ENCODE measurements at regions not wholly inside any gene's neighbourhood (a gene's known extent, or its start where the extent isn't known, plus 50 kb on each side); places are given as distances from the start of the nearest gene placed in this dataset.
"Not testable (repeated sequence)": the region's sequence is repeated elsewhere in the genome, so short reads cannot be mapped to it uniquely, and the experiment has no call there.

DNA sequence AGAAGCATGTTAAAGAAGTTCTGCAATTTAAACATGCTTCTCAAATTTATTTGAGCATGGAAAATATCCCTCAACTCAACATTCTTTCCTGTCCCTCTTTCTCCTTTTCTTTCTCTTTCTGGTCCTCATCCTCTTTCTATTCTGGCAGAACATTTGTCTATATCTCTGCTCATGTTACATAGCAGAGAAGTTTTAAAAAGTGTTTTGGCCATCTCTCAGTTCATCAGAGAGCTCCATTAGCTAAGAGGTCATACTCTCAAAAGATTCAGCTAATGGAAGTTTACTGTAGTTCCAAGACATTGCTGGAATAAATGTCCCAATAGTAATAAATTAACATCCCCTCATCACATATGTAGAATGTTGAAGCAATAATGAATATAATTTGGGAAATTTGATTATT is 53.5 kb downstream of the XCL2 start:
- DNase-seq (ENCODE audit: low spot score): no peak

DNA sequence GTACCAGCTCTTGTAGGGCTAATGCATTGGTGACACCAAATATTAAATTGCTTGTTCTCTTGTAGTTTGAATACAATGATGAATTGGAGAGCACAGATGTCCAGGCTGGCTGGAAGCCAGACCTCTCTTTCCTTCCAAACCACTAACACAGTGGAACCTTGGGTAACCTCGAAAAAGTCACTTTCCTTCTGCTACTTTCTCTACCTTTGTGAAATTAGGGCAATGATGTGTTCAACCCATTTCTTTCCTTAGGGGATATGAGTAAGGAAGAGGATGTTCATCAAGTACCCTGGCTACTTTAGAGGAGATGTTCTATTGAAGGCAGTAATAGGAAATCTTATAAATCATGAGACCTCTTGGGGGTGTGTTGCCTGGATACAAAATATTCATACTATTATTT is 55.7 kb downstream of the XCL2 start:
- no peak for DNase-seq (ENCODE audit: low spot score)

DNA sequence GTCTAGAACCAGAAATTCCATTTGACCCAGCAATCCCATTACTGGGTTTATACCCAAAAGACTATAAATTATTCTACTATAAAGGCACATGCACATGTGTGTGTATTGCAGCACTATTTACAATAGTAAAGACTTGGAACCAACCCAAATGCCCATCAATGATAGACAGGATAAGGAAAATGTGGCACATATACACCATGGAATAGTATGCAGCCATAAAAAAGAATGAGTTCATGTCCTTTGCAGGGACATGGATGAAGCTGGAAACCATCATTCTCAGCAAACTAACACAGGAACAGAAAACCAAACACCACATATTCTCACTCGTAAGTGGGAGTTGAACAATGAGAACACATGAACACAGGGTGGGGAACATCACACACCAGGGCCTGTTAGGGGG is 57.0 kb downstream of the XCL2 start:
- DNase-seq (ENCODE audit: low spot score): not testable (repeated sequence)

DNA sequence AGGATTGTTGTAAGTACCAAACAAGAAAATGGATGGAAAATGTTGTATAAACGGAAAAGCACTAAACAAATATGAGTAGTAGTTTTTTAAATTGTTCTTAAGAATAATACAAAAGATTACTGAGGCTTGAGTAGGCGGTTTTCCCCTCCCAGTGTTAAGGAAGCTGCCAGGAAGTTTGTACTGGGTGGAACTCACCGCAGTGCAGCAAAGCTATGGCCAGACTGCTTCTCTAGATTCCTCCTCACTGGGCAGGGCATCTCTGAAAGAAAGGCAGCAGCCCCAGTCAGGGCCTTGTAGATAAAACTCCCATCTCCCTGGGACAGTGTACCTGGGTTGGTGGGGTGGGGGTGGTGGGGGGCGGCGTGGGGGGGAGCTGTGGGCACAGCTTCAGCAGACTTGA is 58.7 kb downstream of the XCL2 start:
- no peak for DNase-seq (ENCODE audit: low spot score)

DNA sequence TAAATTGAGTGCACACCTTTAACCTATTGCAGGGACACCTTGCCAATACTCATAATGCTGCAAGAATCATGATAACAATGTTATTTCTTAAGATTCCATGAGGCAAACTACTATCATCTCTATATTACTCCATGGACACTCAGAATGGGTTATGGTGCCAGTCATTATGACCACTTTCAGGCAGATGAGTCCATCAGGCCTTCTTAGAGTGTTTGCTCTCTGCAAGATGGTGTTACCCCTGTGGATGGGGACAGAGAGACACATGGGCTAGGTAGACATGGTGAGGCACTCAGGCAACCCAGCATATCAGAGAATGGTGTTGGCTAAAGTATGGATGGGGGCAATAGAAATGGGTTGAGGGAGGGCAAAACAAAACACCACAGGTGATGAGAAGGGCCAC is 59.7 kb downstream of the XCL2 start:
- DNase-seq (ENCODE audit: low spot score): no peak

DNA sequence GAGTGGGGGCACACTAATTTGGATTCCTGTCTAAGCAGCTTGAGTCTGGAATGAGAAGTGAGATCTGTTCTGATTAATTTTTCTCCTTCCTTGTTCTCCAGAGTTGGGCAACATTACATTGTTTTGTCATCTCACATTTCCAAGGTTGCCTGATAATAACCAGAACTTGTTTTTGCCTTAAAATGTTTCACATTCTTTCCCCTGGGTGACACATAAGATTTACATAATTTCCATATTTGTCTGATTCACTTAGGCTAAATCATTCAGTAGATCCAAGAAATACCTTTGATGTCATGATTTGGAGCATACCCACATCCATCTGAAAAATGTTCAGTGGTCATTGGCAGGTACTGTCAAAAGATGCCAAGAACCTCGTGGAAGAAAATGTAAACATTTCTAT is 60.3 kb downstream of the XCL2 start:
- no peak for DNase-seq (ENCODE audit: low spot score)

DNA sequence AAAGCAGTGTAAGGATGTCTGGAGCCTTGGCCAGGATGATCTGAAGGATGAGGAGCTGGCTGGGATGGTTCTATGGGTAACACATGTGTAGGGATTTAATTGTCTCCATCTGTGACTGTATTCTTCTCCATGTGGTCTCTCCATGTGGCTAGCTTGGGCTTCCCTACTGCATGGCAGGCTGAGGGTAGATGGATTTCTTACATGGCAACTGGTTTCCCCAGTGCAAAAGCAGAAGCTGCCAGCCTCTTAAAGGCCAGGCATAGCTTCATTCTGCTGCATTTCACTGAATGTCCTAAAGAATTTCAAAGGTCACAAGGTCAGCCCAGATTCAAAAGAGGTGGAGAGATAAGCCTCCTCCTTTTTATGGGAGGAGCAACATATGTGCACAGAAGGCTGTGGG is 61.7 kb downstream of the XCL2 start:
- DNase-seq (ENCODE audit: low spot score): no peak

DNA sequence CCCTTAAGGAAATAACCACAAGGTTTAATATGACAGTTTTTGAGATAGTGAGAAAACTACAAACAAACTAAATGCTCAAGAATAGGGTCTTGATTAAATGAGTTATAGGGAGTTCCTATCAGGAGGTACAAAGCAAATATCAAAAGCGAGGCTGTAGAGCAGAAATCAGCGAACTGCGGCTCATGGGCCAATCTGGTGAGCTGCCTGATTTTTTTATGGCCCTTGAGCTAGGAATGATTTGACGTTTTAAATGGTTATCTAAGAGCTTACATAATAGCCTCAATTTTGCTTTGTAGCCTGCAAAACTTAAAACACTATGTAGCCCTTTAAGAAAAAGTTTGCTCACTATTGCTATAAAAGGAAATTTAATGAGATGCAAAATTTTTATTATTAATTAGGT is 62.2 kb downstream of the XCL2 start:
- no peak for DNase-seq (ENCODE audit: low spot score)

DNA sequence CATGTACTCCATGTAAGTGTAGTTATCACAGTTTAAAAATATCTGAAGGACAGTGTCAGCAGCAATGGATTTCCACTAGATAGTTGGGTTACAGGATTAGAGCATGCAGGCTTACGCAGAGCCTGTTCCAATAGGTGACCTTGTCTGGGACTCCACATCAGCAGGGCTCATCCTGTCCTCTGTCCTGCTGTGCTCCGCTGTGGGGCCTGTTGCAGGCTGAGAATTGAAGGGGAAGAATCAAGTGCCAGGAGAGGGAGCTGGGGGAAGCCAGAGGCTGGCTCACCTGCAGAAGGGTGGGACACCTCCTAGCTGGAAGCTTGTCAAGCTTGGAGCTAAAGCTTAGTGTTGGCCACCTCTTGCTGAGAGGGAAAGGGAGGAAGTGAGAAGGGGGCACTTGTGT is 62.8 kb downstream of the XCL2 start:
- no peak for DNase-seq (ENCODE audit: low spot score)

DNA sequence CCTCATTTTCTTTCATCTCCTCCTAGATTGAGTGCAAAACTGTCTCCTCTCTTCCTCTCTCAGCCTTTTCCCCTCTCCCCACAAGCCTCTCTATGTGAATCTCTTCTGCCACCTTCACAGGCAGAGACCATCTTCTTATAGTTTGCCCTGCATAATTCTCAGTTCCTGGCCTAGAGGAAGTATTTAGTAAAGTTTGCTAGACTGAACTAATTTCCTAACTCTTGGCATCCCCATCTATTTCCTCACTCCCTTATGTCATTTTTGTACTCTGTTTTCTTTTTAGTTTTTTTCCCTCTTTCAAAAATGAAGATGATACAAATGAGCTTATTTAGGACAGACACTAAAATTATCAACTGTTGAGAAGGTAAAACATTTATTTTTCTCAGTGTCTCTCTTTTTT is 66.0 kb downstream of the XCL2 start:
- DNase-seq (ENCODE audit: low spot score): no peak

DNA sequence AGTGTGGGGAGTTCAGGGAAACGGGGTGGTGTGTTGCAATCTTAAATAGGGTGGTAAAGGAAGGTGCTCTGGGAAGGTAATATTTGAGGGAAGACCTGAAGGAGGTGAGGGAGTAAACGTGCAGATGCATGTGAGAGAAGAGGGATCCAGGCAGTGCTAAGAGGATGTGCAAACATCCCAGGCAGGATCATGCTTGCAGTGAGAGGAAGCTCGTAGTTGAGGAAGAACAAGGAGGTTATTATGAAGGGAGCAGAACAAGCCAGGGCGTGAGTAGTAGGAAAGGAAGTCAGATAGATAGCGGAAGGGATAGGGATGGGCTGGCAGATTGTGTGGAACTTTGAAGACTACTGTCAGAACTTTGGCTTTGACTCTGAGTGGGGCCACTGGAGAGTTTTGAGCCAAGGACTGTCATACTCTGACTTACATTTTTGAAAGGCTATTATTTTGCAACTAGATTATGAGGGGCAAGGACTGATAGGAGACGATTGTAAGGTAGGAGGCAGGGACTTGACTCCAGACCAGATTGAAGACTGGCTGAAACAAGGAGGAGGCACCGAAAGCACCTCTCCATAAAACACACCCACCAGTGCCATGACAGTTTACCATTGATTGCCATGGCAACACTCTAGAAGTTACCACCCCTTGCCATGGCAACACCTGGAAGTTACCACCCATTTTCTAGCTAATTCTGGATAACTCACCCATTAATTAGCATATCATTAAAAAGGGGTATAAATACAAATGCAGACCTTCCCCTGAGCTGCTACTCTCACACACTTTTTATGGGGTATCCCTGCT is 67.0 kb downstream of the XCL2 start:
- no peak for DNase-seq (ENCODE audit: low spot score)

DNA sequence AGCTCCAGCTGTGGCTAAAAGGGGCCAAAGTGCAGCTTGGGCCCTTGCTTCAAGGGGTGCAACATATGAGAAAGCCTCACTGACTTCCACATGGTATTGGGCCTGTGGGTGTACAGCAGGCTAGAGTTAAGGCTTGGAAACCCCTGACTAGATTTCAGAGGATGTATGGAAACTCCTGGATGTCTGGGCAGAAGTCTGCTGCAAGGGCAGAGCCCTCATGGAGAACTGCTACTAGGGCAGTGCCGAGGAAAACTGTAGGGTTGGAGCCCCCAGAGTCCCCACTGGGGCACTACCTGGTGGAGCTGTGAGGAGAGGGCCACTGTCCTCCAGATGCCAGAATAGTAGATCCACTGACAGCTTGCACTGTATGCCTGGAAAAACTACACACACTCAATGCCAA is 69.5 kb downstream of the XCL2 start:
- DNase-seq (ENCODE audit: low spot score): no peak

DNA sequence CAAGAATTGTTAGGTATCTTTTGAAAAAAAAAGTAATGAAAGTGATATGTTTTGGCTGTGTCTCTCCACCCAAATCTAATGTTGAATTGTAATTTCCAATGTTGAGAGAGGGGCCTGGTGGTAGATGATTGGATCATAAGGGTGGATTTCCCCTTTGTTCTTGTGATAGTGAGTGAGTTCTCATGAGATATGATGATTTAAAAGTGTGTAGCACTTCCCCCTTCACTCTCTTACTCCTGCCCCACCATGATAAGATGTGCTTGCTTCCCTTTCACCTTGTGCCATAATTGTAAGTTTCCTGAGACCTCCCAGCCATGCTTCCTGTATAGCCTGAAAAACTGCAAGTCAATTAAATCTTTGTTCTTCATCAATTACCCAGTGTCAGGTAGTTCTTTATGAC is 70.7 kb downstream of the XCL2 start:
- DNase-seq (ENCODE audit: low spot score): no peak

DNA sequence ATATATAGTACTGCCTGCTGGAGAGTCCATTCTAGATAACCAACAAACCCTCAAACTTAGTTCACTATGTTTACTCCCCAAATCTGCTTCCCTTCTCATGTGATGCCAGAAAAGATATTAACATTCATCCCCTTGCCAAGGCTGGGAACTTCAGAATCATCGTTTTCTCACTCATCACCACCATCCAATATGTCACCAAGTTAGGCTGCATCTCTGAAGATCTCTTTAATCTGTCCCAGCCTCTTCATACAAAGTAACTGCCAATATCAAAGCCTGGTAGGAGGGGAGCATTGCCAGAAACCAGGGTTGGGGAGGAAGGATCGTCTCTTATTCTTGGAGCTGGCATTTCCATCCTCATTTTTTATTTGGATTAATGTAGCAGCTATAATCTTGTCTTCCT is 71.6 kb downstream of the XCL2 start:
- no peak for DNase-seq (ENCODE audit: low spot score)

DNA sequence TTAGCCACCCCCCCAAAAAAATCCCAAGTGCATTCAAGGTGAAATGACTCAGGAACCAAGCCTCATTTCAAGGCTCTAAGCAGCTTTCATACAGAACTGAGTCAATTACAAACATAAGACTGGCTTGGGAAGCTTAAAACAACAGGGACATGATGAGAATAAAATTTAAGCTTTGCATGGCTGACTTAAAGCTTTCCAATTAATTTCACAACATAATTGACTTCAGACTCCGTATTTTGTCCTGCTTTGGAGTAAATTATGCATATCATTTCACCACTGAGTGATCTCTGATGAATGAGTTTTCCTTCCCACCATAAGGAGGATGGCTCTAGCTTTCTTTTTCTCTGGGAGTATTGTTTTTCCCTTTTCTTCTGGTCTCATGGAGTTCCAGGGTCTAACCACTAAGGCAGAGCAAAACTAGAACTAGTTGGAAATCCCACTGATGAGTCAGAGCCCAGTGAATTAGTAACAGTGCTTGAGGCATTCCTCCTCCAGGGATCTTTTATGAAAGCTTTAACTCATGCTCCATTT is 72.8 kb downstream of the XCL2 start:
- DNase-seq (ENCODE audit: low spot score): peak; percentile 41

DNA sequence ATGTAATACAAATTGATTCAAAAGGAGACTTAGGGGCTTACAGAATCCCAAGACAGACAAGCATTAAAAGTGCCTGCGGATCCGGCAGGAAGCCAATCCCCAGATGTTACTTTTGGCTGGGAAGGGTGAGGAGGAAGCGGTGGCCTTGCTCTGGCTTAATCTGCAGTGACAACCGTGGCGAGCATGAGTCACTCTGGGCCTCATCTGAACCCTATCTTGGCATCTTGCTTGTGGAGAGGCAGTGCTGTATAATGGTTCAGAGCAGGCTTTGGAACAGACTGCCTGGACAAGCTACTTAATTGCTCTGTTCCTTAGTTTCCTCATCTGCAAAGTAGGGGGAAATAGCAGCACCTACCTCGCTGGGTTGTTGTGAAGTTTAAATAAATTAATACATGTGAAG is 74.1 kb downstream of the XCL2 start:
- peak; percentile 66 for DNase-seq (ENCODE audit: low spot score)

DNA sequence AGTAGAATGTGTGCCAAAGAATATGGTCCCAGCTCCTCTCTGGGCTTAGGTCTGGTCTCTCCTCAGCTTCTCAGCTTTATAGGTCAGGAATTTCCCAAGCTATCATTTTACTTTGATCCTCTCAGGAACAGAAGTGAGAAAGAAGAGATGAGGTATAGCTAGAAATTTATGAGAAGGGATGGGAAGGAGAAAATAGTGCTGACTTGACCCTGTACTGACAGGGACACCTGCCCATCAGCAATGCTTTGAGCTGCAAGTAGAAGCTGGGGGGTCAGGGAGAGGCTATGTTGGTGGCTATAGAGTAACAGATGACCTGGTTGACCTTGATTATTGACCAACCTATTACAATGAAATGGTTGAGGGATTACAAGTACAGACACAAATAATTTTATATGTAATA is 75.0 kb downstream of the XCL2 start:
- no peak for DNase-seq (ENCODE audit: low spot score)

DNA sequence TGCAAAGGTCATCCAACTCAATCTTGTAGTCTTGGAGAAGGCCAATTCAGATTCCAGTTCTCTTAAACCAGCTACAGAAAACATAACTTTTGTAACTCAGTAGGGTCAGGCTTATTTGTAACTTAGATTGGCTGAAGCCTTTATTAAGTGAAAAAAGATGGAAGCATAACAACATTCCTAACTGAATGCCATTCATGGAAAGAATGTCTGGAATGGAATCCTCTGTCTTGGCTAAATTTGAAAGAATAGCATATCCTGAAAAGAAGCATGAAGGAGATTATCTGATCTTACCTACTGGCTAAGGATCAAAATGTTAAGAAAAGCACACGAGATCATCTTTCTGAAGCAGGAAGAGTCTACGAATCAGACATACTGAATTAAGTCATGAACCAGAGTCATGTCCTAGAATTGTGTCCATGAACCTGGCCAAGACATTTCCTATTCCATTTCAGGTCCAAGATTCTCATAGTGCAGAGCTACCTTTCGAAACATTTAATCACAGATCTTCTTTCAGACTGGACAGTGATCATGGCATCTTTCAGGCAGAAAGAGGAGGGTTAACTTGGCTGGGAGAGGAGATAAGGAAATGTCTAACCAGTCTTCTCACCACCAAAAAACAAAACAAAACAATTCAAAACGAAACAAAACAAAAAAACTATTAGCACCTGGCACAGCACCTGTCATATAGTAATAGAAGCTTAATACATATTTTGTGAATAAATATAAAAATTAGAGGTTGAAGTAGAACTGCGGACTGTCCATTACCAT is 75.6 kb downstream of the XCL2 start:
- DNase-seq (ENCODE audit: low spot score): no peak

DNA sequence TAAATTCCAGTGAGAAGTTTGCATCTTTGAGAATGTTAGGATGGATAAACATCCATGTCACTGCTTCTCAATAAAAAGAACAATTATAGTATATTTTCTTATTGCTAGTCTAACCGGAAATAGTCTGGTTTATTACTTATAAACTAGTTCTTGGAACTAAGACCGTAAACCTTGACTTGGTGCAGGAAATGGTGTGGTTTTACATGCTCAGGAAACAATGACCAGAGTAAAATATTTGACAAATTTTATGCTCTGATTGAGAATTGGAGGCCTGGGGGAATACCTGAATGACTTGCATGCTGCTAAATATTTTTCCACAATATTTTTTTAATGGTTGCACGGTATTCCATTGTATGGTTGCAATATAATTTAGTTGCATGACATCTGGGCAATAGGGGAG is 76.3 kb downstream of the XCL2 start:
- DNase-seq (ENCODE audit: low spot score): no peak

DNA sequence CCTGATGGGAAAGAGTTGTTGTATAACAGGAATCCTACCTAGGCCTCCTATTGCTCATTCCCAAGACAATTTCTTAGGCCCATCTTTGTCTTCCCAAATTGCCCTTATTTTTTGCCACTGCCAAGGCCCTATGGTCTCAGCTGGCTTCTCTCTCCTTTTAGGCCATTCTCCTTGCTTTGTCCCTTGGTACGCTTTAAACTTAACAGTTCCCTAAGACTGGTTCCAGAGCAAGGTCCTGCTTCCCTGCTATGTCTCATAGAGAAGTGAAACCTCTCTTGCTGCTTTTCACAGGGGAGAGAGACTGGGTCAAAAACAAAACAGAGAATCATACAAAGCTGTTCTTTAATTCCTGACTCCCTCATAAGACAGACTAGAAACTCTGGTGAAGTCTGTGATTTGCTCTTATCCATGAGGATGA is 77.1 kb downstream of the XCL2 start:
- DNase-seq (ENCODE audit: low spot score): no peak

DNA sequence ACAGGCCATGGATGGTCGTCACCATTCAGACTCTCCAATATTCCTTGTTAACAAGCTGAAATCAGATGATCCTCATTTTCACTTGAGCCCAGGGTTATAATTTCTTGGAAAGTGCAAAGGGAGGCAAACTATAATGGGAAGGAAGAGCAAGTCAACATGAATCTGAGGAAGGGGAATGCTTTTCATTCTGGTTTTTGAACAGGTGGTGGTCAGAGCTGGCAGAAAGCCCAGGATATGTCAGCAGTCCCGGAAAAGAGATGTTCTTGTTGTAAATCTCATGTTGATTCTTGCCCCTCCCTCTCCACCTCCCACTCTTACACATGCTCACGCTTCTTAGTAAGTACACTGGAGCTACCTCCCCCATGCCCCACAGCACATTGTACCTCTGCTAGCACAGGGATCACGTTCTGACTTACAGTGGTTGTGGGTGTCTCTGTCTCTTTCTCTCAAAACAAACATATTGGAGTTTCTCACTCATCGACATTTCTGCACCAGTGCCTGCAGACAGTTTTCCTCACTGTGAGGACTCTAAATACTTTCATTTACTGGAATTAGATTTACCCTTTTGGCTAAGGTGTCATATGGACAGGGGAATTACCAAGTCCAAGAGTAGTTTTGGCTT is 77.6 kb downstream of the XCL2 start:
- DNase-seq (ENCODE audit: low spot score): no peak

DNA sequence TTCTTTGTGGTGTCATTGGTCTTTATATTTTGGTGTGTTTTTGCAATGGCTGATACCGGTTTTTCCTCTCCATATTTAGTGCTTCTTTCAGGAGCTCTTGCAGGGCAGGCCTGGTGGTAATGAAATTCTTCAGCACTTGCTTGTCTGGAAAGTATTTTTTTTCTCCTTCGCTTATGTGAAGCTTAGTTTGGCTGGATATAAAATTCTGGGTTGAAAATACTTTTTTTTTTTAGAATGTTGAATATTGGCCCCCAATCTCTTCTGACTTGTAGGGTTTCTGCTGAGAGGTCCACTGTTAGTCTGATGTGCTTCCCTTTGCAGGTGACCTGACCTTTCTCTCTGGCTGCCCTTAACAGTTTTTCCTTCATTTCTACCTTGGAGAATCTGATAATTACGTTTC is 82.7 kb downstream of the XCL2 start:
- DNase-seq (ENCODE audit: low spot score): not testable (repeated sequence)

DNA sequence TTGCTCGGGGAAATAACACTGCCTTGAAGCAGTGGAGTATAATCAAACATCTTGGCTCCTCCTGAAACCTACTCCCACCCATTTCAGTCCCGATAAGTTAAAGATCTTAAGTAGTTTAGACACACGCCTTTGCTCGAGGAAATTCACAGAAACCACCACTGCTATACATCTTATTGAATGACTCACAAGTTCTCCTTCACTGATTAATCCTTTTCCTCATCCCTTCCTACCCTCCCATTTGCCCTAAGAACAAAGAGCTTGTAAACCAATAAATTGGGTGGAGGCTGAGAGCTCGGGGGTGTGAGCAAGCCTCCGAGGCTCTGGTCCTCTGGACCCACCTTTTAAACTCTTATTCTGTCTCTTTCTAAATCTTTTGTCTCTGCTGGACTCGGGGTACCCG is 86.5 kb downstream of the XCL2 start:
- DNase-seq (ENCODE audit: low spot score): peak; percentile 41
